NCI-H1105 (cell line): ENCODE measurements at regions not wholly inside any gene's neighbourhood (a gene's known extent, or its start where the extent isn't known, plus 50 kb on each side); places are given as distances from the start of the nearest gene placed in this dataset.
A peak's percentile ranks its signal among the peaks of the same experiment; 100 is the strongest.

ENCODE experiments used
- DNase-seq: peaks from one replicate; lab custom pipeline; 2025; lab: John Stamatoyannopoulos, UW

DNA sequence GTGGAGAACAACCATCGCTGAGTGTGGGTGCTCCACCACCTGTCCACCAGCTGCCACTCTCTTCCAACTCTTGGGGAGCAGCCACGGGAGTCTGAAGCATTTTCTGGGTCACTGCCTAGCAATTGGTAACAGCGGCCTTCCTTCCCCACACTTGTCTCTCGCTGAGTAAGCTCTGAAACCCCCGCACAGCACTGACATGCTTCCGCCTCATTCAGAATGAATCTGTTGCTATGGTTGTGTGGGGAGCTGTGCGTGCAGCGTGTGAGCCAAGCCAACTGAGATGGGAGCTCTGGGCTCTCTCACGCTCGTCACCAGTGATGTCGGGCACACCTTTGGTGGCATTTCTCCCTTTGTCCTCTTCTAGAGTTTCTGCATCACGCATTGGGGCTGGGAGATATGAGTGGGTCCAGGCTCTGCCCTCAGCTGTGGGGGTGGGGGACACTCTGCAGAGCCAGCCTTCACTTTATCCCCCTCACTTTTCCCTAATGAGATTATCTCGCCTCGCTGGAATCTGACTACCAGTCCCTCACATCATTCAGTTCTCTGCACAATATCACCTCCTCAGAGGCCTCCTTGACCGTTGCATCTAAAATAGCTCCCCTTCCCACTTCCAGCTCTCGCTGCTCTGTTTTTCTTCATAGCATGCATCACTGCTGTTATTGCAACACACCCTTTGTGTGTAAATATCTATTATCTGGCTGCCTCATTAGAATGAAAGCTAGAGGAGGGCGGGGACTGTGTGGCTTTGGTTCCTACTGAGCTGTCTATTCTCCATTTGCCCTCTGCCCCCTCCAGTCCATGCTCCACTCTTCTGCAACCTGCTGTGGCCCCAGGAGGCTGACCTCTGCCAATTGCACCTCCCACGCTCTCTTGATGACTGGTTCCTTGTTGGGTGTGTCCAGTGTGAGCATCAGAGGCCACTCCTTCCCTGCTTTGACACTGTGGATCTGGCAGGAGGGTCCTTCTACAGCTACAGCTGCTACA is 569.9 kb upstream of the CADM1 start:
- no peak for DNase-seq

DNA sequence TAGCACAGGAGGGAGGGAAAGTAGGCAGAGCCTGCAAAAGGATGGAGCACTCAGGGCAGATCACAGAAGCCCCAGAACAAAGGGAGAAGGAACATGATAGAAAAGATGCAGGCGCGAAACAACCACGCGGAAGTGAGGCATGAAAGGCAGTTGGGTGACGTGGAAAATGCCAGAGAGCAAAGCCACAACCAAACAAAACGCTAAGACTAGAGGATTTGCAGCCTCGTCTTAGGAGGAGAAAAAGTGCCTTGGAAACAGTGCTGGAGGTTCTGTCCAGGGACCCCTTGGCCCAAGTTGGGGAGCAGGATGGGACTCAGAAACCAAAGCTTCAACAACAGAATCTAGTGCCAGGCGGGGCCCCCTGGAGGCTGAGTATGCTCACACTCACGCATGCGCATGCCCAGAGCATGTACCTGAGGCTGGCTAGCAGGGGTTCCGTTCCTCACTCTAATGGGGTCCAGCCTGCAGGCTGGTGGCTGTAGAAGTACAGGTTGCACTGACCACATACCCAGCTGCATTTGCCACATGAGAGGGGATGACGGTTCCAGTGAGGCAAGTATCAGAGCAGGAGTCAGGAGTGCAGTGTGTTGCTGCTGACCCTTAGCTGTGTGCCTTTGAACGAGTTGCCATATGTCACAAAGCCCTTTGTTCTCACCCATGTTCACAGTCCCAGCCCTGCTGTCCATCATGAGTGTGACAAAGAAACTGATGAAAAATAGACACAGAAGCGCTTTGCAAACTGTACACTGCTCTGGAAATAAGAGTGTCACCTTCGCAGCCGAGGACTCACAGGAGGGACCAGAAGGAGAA is 568.6 kb upstream of the CADM1 start:
- DNase-seq = no peak

DNA sequence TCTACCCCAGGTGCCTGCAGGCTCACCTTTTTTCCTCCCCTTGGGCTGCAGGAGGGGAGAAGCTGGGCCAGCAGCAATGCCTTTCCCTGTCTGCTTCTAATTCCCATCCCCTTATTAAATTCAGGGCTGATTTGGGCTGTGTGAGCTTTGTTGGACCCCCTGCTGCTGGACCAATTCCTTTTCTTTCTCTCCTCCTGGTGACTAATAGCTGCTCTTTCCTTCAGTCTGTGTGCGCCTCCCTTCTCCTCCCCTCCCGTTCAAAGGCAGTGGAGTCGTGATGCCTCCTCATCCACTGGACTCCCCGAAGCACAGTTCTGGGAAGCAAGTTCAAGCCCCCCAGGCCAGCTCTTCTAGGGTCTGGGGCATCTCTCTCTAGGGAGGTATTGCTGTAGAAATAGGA is 567.9 kb upstream of the CADM1 start:
- no peak for DNase-seq

- DNase-seq = no peak
Observed at GRCh38 chr11:116071241-116071640, 567.0 kb upstream of the CADM1 start.

DNA sequence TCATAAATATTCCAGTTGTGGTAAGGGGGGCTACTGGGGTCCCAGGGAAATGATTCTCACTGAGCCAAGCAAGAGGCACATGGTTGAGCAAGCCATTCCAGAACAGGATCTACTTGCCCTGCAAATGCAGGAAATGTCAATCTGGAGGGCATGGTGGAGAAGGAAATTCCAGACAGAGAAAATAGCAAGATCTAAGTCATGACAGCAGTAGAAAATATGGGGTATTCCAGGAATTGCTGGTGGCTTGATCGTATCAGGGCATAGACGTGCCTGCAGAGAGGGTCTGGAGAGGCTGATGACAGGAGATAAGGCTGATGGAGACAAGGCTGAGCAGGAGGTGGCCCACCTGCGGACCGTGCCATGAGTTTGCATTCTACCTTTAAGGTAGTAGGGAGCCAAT is 566.3 kb upstream of the CADM1 start:
- DNase-seq = no peak

DNA sequence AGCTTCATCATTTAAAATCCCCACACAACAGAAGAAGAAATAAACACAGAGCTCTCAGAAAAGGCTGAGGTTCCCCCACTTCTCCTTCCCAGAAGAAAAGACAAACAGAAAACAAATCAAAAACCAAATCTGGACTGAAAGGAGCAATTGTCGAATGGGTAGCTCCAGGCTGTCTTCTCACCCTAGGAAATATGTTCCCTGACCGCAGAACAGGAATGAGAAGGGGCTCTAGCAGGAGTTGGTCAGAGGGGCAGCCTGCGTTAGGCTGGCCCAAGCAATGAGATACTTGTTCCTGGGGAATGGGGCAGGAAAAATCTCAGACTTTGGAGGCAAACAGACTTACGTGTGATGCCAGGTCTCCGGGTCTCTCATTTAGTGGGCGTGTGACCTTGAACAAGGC is 562.6 kb upstream of the CADM1 start:
- DNase-seq = no peak

- DNase-seq = no peak
Observed at GRCh38 chr11:116065986-116066385, 561.8 kb upstream of the CADM1 start.

GRCh38 chr11:116065191-116065895 is 561.1 kb upstream of the CADM1 start:
- DNase-seq = no peak

GRCh38 chr11:116062490-116063171 is 558.4 kb upstream of the CADM1 start:
- DNase-seq = peak; percentile 86

DNA sequence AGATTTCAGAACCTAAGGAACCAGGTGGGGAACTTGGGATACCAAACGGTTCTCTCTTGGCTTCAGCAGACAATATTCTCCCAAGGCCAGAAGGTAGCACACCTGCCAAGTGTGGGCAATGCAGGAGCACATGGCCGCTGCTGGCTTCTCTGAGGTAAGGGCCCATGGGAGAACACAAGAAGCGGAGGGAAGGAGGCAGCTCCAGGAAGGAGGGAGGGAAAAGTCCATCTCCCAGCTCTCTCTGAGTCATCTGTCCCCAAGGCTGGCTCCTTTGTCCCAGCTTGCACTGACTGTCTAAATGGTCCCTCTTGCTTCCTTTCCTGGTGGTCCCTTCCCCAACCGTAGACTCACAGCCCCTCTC is 557.9 kb upstream of the CADM1 start:
- no peak for DNase-seq

DNA sequence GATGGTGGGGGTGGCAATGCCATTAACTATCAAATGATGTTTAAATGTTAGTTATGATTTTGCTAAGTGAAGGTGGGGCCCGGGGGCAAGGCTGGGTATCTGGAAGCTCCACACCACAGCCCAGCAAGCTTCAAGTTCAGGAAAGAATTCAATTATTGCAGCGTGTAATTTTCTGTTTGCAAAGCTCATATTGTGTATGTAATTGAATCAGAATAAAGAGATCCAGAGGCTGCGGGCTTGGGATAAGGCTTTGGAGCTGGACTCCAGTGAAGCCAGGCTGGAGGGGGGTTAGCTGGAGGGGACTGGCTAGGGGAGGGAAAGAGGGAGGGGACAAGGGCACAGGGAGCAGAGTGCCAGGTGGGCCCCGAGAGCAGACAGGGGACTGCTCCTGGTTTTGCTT is 557.1 kb upstream of the CADM1 start:
- no peak for DNase-seq

DNA sequence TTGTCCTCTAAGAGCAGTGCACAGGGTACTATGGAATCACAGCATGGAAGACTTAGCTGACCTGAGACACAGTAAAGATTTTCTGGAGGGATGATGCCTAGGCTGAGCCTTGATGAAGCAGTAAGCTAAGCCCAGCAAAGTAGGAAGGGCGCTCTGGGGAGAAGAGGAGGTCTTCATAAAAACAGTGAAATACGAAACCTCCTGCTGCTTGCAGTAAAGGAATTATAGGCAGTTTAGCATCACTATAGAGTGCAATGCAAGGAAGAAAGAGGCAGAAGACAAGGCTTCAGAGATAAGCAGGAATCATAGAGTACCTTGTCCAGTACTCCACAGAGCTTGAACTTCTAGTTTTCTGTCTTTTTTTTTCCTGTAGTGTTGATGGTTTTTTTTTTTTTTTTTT is 555.7 kb upstream of the CADM1 start:
- DNase-seq = no peak

DNA sequence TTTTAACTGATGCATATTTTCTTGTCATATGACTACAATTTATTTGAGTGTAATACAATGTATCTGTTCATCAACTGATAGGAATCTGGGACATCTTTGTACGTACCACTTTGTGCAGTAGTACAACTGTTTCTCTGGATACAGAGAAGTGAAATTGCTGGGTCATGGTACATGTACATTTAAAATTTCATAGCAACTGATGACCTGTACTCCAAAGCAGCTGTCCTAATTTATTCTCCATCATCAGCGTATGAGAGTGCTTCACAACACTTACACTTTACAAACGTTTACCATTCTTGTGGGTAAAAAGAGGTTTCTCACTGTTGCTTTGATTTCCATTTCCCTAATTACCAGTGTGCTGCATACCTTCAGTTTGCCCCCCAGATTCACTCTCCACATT is 552.8 kb upstream of the CADM1 start:
- DNase-seq = no peak

DNA sequence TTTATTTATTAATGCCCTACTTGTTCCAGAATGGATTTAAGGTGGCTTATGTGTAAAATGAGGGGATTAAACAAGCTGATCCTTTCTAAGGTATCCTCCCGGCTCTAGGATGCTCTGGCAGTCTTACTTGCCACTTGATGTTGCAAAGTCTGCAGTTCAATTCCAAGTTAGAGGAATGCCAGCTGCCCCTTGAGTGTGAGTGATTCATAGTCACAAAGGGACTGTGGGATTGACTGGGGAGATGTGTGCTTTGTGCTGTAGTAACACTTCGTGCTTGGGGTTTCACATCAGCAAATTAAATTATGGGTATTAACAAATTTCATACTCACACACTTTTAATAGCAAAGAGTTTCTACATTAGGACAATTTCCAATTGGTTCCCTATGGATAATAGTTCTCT is 550.8 kb upstream of the CADM1 start:
- DNase-seq = no peak

DNA sequence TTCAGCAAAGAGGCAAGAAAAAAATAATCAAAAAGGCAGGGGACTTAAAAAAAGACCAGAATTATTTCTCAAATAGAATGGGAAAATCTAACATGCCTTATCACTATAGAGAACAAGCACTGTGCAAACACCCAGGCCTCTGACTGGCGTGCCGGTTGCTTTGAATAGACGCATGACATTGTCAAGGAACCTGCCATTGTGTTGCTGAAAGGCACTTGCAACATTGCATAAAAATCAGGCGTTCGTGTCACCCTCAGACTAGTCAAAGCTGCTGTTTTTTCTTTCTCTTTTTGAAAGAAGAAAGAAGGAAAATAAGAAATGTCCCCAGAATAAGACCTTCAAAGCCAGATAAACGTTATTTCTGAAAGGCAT is 549.3 kb upstream of the CADM1 start:
- no peak for DNase-seq

- DNase-seq = peak; percentile 41
Observed at GRCh38 chr11:116052603-116053547, 548.7 kb upstream of the CADM1 start.

DNA sequence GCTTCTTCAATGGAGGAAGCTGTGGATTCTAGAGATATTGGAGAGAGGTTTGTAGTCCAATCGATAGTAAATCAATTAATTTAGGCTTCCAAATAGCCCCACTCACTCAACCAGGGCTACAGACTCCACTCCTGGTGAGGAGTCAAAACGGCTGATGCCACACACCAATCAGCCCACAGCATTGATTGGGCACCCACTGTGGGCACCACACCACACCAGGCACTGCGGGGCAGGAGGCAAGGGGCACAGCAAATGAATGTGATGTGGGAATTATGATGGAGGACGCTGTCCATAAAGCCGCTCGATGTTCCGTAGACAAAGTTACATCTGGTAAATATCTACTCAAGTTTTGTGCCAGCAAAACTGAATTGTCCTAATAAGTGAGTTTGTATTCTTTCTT is 547.3 kb upstream of the CADM1 start:
- DNase-seq = no peak

DNA sequence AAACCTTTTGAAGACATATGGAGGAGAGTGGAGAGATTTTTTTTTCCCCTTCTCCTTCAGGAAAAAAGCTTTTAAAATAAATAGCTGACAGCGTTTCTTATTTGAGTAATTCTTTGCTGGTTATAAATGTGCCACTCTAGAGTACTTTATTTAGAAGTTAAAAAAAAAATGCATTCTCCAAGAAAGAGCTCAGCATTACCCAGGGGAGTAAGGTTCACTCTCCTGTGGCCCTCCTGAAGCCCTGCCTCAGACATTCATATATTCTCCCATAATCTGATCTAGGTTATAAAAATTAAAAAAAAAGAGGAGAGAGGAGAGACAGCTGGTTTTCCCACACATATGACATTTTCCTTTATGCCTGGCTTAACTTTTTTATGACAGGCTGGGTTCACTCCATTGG is 545.2 kb upstream of the CADM1 start:
- DNase-seq = no peak

GRCh38 chr11:116046127-116046526 is 541.9 kb upstream of the CADM1 start:
- DNase-seq = no peak

- no peak for DNase-seq
Observed at GRCh38 chr11:116044941-116045340, 540.7 kb upstream of the CADM1 start.

- DNase-seq = no peak
Observed at GRCh38 chr11:116044520-116044919, 540.3 kb upstream of the CADM1 start.
